Activated CD8-positive, alpha-beta T cell treated with anti-CD3 and anti-CD28 coated beads for 36 hours (primary cell): ENCODE measurements at regions not wholly inside any gene's neighbourhood (a gene's known extent, or its start where the extent isn't known, plus 50 kb on each side); places are given as distances from the start of the nearest gene placed in this dataset.

ENCODE experiments used
- ATAC-seq: fragments of 200-7000 bp; cut with Tn5 transposase; one replicate; pipeline ENCODE4 v1.10.0; 2021; ENCODE audit warnings: mild to moderate bottlenecking, moderate library complexity
- CTCF ChIA-PET: fragments of 350-600 bp; sonication (Branson Sonifier 250); formaldehyde crosslinking; loops from one replicate; lab custom pipeline; 2021; ENCODE audit warnings: antibody characterized with exemption; lab: Charles Lee
- POLR2A ChIA-PET: fragments of 350-600 bp; sonication (Branson Sonifier 250); formaldehyde crosslinking; loops from one replicate; lab custom pipeline; 2021; ENCODE audit warnings: antibody characterized with exemption; lab: Charles Lee
- DNase-seq: peaks from one replicate; pipeline ENCODE4 v3.0.0-alpha.2; 2020
- H3K27ac Mint-ChIP-seq: one replicate; pipeline ENCODE4 v1.8.0; 2021; ENCODE audit warnings: mild to moderate bottlenecking, mixed read lengths
- H3K27me3 Mint-ChIP-seq: one replicate; pipeline ENCODE4 v1.8.0; 2021; ENCODE audit warnings: mixed read lengths
- H3K36me3 Mint-ChIP-seq: one replicate; pipeline ENCODE4 v1.8.0; 2021; ENCODE audit warnings: low read depth, mixed read lengths
- H3K4me1 Mint-ChIP-seq: one replicate; pipeline ENCODE4 v1.8.0; 2021; ENCODE audit warnings: low read depth, mixed read lengths
- H3K4me3 Mint-ChIP-seq: one replicate; pipeline ENCODE4 v1.8.0; 2021; ENCODE audit warnings: mild to moderate bottlenecking, moderate library complexity, mixed read lengths
- H3K9me3 Mint-ChIP-seq: one replicate; pipeline ENCODE4 v1.8.0; 2021; ENCODE audit warnings: mixed read lengths
- CTCF ChIP-seq: fragments of 200-600 bp; IDR thresholded peaks from one replicate; pipeline ENCODE4 v1.8.0; 2022; ENCODE audit warnings: antibody characterized with exemption, mild to moderate bottlenecking
- intact Hi-C: fragments of 100-400 bp; cut with micrococcal nuclease; formaldehyde crosslinking; loops from one replicate; pipeline ENCODE4 v1.10.0; 2022

- DNase-seq (no peak), ATAC-seq (no peak)
- TF ChIP-seq CTCF = no peak
- H3K4me1 Mint-ChIP-seq = peaks cover 20% of the 10 kb centered on the region
- H3K9me3 Mint-ChIP-seq = no peaks in the 10 kb centered on the region
- no peak overlapping the region for H3K4me3 Mint-ChIP-seq
- ChIA-PET CTCF (no interaction called here), POLR2A (no interaction called here)
- no peak overlapping the region for H3K27ac Mint-ChIP-seq
- intact Hi-C loops = no loop called here
- peaks cover 5% of the 10 kb centered on the region for H3K27me3 Mint-ChIP-seq
- H3K36me3 Mint-ChIP-seq = peaks cover 2% of the 10 kb centered on the region
Observed at GRCh38 chr14:34014936-34015335, 64.1 kb upstream of the EGLN3 start.

- CTCF ChIA-PET = no interaction called here
- intact Hi-C loops = no loop called here
Observed at GRCh38 chr14:34013721-34014060, 62.8 kb upstream of the EGLN3 start.

GRCh38 chr14:34012978-34013720 lies 62.3 kb upstream of the EGLN3 start:
- Mint-ChIP-seq H3K27ac (peak overlapping the region; percentile 79), H3K4me1 (peaks cover 12% of the 10 kb centered on the region), H3K27me3 (peaks cover 5% of the 10 kb centered on the region), H3K4me3 (no peak overlapping the region), H3K9me3 (no peaks in the 10 kb centered on the region), H3K36me3 (peaks cover 2% of the 10 kb centered on the region)
- DNase-seq (peak; percentile 13), ATAC-seq (peak; percentile 64)
- TF ChIP-seq CTCF = no peak
- intact Hi-C loops = no loop called here
- ChIA-PET POLR2A (interaction anchor here (0.7 to 1.4 kb wide), 4 partner anchors 10 to 202 kb away, joined by 3 to 5 read pairs (median 4); no protein-coding TSS in a partner anchor), CTCF (interaction anchor here (0.6 to 1.0 kb wide), 3 partner anchors 32 to 1562 kb away, joined by 3 read pairs; no protein-coding TSS in a partner anchor)

More at GRCh38 chr14:34013721-34014060, 62.8 kb upstream of the EGLN3 start:
- H3K36me3 Mint-ChIP-seq = peaks cover 2% of the 10 kb centered on the region
- H3K9me3 Mint-ChIP-seq = no peaks in the 10 kb centered on the region
- H3K27ac Mint-ChIP-seq = peak overlapping the region; percentile 57
- POLR2A ChIA-PET = interaction anchor here (1.0 to 1.4 kb wide), 3 partner anchors 11 to 63 kb away, joined by 3 to 5 read pairs (median 5); no protein-coding TSS in a partner anchor
- H3K4me1 Mint-ChIP-seq = peaks cover 18% of the 10 kb centered on the region
- peaks cover 5% of the 10 kb centered on the region for H3K27me3 Mint-ChIP-seq
- no peak for ATAC-seq
- DNase-seq = no peak
- no peak for TF ChIP-seq CTCF
- H3K4me3 Mint-ChIP-seq = no peak overlapping the region

- CTCF ChIA-PET = interaction anchor here (1.0 kb wide), 1 partner anchor 86 kb away, joined by 3 read pairs; no protein-coding TSS in a partner anchor
- Mint-ChIP-seq H3K27me3 (peaks cover 5% of the 10 kb centered on the region), H3K4me1 (peaks cover 10% of the 10 kb centered on the region), H3K9me3 (no peaks in the 10 kb centered on the region), H3K4me3 (no peak overlapping the region), H3K27ac (no peak overlapping the region), H3K36me3 (peaks cover 2% of the 10 kb centered on the region)
- POLR2A ChIA-PET = interaction anchor here (0.7 to 1.1 kb wide), 2 partner anchors 19 to 202 kb away, joined by 3 read pairs; no protein-coding TSS in a partner anchor
- no peak for ATAC-seq
- no peak for DNase-seq
- TF ChIP-seq CTCF = no peak
- intact Hi-C loops = no loop called here
Observed at GRCh38 chr14:34012369-34012768, 61.5 kb upstream of the EGLN3 start.

- no peak overlapping the region for H3K4me3 Mint-ChIP-seq
- ATAC-seq (no peak), DNase-seq (no peak)
- no peak overlapping the region for H3K27ac Mint-ChIP-seq
- H3K4me1 Mint-ChIP-seq = peaks cover 10% of the 10 kb centered on the region
- H3K36me3 Mint-ChIP-seq = peaks cover 2% of the 10 kb centered on the region
- TF ChIP-seq CTCF = no peak
- peaks cover 5% of the 10 kb centered on the region for H3K27me3 Mint-ChIP-seq
- ChIA-PET CTCF (no interaction called here), POLR2A (no interaction called here)
- H3K9me3 Mint-ChIP-seq = no peaks in the 10 kb centered on the region
- intact Hi-C loops = no loop called here
Observed at GRCh38 chr14:34009956-34010355, 59.1 kb upstream of the EGLN3 start.
